ENCODE measurements at regions not wholly inside any gene's neighbourhood (a gene's known extent, or its start where the extent isn't known, plus 50 kb on each side); places are given as distances from the start of the nearest gene placed in this dataset.

GRCh38 chr13:62088165-62088564, 672.5 kb upstream of the PCDH20 start:
- Mint-ChIP-seq H3K27ac (ENCODE audit: unreplicated experiment) (no peak overlapping the region), H3K27me3 (ENCODE audit: low read depth, unreplicated experiment) (no peaks in the 10 kb centered on the region), H3K4me3 (ENCODE audit: unreplicated experiment) (no peak overlapping the region), H3K4me1 (ENCODE audit: low read depth, unreplicated experiment) (peaks cover 3% of the 10 kb centered on the region), H3K36me3 (ENCODE audit: low read depth, unreplicated experiment) (no peaks in the 10 kb centered on the region), H3K9me3 (ENCODE audit: unreplicated experiment) (no peaks in the 10 kb centered on the region)
- DNase-seq (ENCODE audit: low read depth) (no peak), FAIRE-seq (no peak)
- no peak overlapping the region for H3K9ac ChIP-seq (ENCODE audit: low read length)
- H3K27ac ChIP-seq (ENCODE audit: low read depth, low read length), result no peak overlapping the region
- no peaks in the 10 kb centered on the region for H3K9me3 ChIP-seq (ENCODE audit: insufficient read depth, low read depth, low read length)
- no peak overlapping the region for H2AFZ ChIP-seq (ENCODE audit: low read depth, low read length)
- no peak overlapping the region for H3K4me3 ChIP-seq (ENCODE audit: insufficient read depth, low read depth, low read length)
- H3K4me1 ChIP-seq (ENCODE audit: insufficient read depth, low read length), result no peaks in the 10 kb centered on the region
- no peak overlapping the region for H3K4me2 ChIP-seq (ENCODE audit: low read length)
- H3K27me3 ChIP-seq (ENCODE audit: insufficient read depth, low read length), result no peaks in the 10 kb centered on the region
- TF ChIP-seq, protein P1, sequence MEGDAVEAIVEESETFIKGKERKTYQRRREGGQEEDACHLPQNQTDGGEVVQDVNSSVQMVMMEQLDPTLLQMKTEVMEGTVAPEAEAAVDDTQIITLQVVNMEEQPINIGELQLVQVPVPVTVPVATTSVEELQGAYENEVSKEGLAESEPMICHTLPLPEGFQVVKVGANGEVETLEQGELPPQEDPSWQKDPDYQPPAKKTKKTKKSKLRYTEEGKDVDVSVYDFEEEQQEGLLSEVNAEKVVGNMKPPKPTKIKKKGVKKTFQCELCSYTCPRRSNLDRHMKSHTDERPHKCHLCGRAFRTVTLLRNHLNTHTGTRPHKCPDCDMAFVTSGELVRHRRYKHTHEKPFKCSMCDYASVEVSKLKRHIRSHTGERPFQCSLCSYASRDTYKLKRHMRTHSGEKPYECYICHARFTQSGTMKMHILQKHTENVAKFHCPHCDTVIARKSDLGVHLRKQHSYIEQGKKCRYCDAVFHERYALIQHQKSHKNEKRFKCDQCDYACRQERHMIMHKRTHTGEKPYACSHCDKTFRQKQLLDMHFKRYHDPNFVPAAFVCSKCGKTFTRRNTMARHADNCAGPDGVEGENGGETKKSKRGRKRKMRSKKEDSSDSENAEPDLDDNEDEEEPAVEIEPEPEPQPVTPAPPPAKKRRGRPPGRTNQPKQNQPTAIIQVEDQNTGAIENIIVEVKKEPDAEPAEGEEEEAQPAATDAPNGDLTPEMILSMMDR (IDR thresholded peaks at IDR 0.05; ENCODE audit: insufficient read depth, low read depth, low read length), result no peak
- TF ChIP-seq EZH2 (IDR thresholded peaks at IDR 0.05; ENCODE audit: insufficient read depth, low read length), result no peak
- no peaks in the 10 kb centered on the region for H3K36me3 ChIP-seq (ENCODE audit: insufficient read depth, low read length)
- no peaks in the 10 kb centered on the region for H3K79me2 ChIP-seq (ENCODE audit: insufficient read depth, low read length)
- H4K20me1 ChIP-seq (ENCODE audit: insufficient read depth, low read length), result no peaks in the 10 kb centered on the region

DNA sequence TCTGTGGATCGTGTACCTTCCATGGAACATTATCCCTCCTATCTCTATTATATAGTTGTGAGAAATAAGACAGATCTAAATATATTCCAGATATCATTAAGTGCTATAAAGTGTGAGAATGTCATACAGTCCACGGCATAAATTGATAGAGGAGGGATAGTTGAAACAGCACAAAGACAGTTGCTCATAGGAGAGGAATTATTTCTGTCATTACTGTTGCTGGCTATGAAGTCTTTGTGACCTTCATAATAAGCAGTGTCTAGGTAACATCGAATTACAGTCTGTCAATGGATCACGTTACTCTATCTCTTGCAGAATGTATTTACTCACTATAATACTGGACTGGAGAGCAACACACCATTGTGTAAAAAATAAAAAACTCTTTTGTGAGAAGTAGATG, 671.5 kb upstream of the PCDH20 start:
- Histone ChIP-seq H2AFZ (ENCODE audit: low read depth, low read length) (no peak overlapping the region), H3K4me3 (ENCODE audit: insufficient read depth, low read depth, low read length) (no peak overlapping the region), H3K9me3 (ENCODE audit: insufficient read depth, low read depth, low read length) (no peaks in the 10 kb centered on the region), H3K79me2 (ENCODE audit: insufficient read depth, low read length) (no peaks in the 10 kb centered on the region), H3K27ac (ENCODE audit: low read depth, low read length) (no peak overlapping the region), H3K36me3 (ENCODE audit: insufficient read depth, low read length) (no peaks in the 10 kb centered on the region), H4K20me1 (ENCODE audit: insufficient read depth, low read length) (no peaks in the 10 kb centered on the region), H3K9ac (ENCODE audit: low read length) (no peak overlapping the region), H3K4me1 (ENCODE audit: insufficient read depth, low read length) (no peaks in the 10 kb centered on the region), H3K27me3 (ENCODE audit: insufficient read depth, low read length) (no peaks in the 10 kb centered on the region), H3K4me2 (ENCODE audit: low read length) (no peak overlapping the region)
- Mint-ChIP-seq H3K36me3 (ENCODE audit: low read depth, unreplicated experiment) (no peaks in the 10 kb centered on the region), H3K27me3 (ENCODE audit: low read depth, unreplicated experiment) (no peaks in the 10 kb centered on the region), H3K4me3 (ENCODE audit: unreplicated experiment) (no peak overlapping the region), H3K9me3 (ENCODE audit: unreplicated experiment) (no peaks in the 10 kb centered on the region), H3K4me1 (ENCODE audit: low read depth, unreplicated experiment) (peaks cover 3% of the 10 kb centered on the region), H3K27ac (ENCODE audit: unreplicated experiment) (no peak overlapping the region)
- no peak for FAIRE-seq
- TF ChIP-seq EZH2 (IDR thresholded peaks at IDR 0.05; ENCODE audit: insufficient read depth, low read length), result no peak
- TF ChIP-seq, protein P1 (IDR thresholded peaks at IDR 0.05; ENCODE audit: insufficient read depth, low read depth, low read length), result no peak
- no peak for DNase-seq (ENCODE audit: low read depth)

DNA sequence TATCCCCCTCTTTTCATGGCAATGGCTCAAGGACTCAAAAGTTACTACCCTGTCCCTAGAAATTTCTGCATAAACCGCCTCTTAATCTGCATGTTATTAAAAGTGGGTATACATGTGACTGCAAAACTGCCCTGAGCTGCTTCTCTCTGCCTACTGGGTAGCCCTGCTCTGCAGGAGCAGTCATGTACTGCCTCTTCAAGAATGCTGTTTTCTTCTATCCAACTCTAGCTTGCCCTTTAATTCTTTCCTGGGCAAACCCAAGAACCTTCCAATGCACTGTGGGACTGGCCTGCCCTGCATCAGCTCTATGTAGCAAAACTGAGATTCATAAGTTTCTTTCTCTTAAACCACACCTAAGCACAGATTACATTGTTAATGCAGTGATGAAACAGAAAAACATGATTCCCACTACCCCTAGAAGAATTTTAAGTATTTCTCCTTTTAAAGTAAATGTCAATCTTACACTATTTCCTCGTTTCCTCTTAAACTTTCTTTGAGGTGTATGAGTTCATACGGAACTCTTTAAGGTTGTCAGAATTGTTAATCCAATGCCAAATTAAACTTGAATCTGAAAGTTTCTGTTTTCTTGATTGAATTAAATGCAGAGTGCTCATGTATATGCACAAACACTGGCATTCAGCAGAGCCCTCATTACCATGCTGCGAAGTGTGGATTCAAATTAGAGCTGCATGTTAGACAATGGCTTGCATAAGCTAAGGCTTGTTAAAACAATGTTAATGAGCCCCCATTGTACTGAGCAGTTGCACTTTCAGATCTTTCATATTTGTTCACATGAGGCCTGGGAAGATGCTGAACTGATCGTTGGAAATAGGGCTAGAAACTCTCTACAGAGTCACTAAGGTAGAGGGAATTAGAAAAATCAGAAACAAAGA, 669.9 kb upstream of the PCDH20 start:
- Mint-ChIP-seq H3K27ac (ENCODE audit: unreplicated experiment) (no peak overlapping the region), H3K4me1 (ENCODE audit: low read depth, unreplicated experiment) (peaks cover 3% of the 10 kb centered on the region), H3K9me3 (ENCODE audit: unreplicated experiment) (no peaks in the 10 kb centered on the region), H3K27me3 (ENCODE audit: low read depth, unreplicated experiment) (no peaks in the 10 kb centered on the region), H3K36me3 (ENCODE audit: low read depth, unreplicated experiment) (no peaks in the 10 kb centered on the region), H3K4me3 (ENCODE audit: unreplicated experiment) (no peak overlapping the region)
- no peak overlapping the region for H3K4me3 ChIP-seq (ENCODE audit: insufficient read depth, low read depth, low read length)
- DNase-seq (ENCODE audit: low read depth) (no peak), FAIRE-seq (no peak)
- no peaks in the 10 kb centered on the region for H3K36me3 ChIP-seq (ENCODE audit: insufficient read depth, low read length)
- no peak overlapping the region for H3K9ac ChIP-seq (ENCODE audit: low read length)
- peak overlapping the region; percentile 1 for H2AFZ ChIP-seq (ENCODE audit: low read depth, low read length)
- no peaks in the 10 kb centered on the region for H3K27me3 ChIP-seq (ENCODE audit: insufficient read depth, low read length)
- TF ChIP-seq EZH2 (IDR thresholded peaks at IDR 0.05; ENCODE audit: insufficient read depth, low read length), result no peak
- H4K20me1 ChIP-seq (ENCODE audit: insufficient read depth, low read length), result no peaks in the 10 kb centered on the region
- H3K9me3 ChIP-seq (ENCODE audit: insufficient read depth, low read depth, low read length), result no peaks in the 10 kb centered on the region
- no peaks in the 10 kb centered on the region for H3K4me1 ChIP-seq (ENCODE audit: insufficient read depth, low read length)
- no peaks in the 10 kb centered on the region for H3K79me2 ChIP-seq (ENCODE audit: insufficient read depth, low read length)
- H3K27ac ChIP-seq (ENCODE audit: low read depth, low read length), result no peak overlapping the region
- no peak overlapping the region for H3K4me2 ChIP-seq (ENCODE audit: low read length)

Measured in astrocyte (in vitro differentiated cells and primary cell).